ENCODE measurements at regions not wholly inside any gene's neighbourhood (a gene's known extent, or its start where the extent isn't known, plus 50 kb on each side); places are given as distances from the start of the nearest gene placed in this dataset.

DNA sequence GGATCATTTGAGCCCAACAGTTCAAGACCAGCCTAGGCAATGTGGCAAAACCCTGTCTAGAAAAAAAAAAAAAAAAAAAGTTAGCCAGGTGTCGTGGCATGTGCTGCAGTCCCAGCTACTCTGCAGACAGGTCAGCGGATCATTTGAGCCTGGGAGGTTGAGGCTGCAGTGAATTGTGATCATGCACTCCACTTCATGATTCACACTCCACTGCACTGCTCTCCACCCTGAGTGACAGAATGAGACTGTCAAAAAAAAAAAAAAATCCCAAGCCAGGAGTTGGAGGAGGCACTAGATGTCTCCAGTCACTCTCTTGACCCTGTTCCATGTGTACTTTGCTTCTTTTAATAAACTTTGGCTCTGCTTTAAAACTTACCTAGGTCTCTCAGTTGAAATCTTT lies 51.0 kb upstream of the OLFM3 start:
- Mint-ChIP-seq H3K27ac (ENCODE audit: unreplicated experiment) (no peak overlapping the region), H3K4me3 (ENCODE audit: unreplicated experiment) (no peak overlapping the region), H3K9me3 (ENCODE audit: low read depth) (no peaks in the 10 kb centered on the region), H3K36me3 (ENCODE audit: low read depth) (no peaks in the 10 kb centered on the region), H3K4me1 (ENCODE audit: low read depth) (no peaks in the 10 kb centered on the region), H3K27me3 (ENCODE audit: low read depth) (peaks cover 9% of the 10 kb centered on the region)
- no peak for DNase-seq (ENCODE audit: low spot score)
- no peak for TF ChIP-seq CTCF (IDR thresholded peaks at IDR 0.05)
